ENCODE measurements at regions not wholly inside any gene's neighbourhood (a gene's known extent, or its start where the extent isn't known, plus 50 kb on each side); places are given as distances from the start of the nearest gene placed in this dataset.

- no peak for TF ChIP-seq CTCF (conservative IDR thresholded peaks at IDR 0.05; ENCODE audit: low read depth, low read length)
- DNase-seq (ENCODE audit: low read depth) = no peak
- H3K4me3 ChIP-seq (ENCODE audit: low read depth, low read length) = no peak overlapping the region
These were observed 98.7 kb upstream of the NPTX2 start for GRCh38 chr7:98518159-98518947.

GRCh38 chr7:98515201-98515600, 101.9 kb upstream of the NPTX2 start:
- TF ChIP-seq CTCF (conservative IDR thresholded peaks at IDR 0.05; ENCODE audit: low read depth, low read length) = no peak
- no peak for DNase-seq (ENCODE audit: low read depth)

GRCh38 chr7:98514211-98515031, 102.7 kb upstream of the NPTX2 start:
- TF ChIP-seq CTCF (conservative IDR thresholded peaks at IDR 0.05; ENCODE audit: low read depth, low read length) = no peak

More at GRCh38 chr7:98515201-98515600, 101.9 kb upstream of the NPTX2 start:
- no peak overlapping the region for H3K4me3 ChIP-seq (ENCODE audit: low read depth, low read length)

GRCh38 chr7:98511175-98511574, 105.9 kb upstream of the NPTX2 start:
- no peak overlapping the region for H3K4me3 ChIP-seq (ENCODE audit: low read depth, low read length)
- TF ChIP-seq CTCF (conservative IDR thresholded peaks at IDR 0.05; ENCODE audit: low read depth, low read length) = no peak
- no peak for DNase-seq (ENCODE audit: low read depth)

More at GRCh38 chr7:98514211-98515031, 102.7 kb upstream of the NPTX2 start:
- H3K4me3 ChIP-seq (ENCODE audit: low read depth, low read length) = no peak overlapping the region
- no peak for DNase-seq (ENCODE audit: low read depth)

GRCh38 chr7:98509836-98510235, 107.2 kb upstream of the NPTX2 start:
- no peak for DNase-seq (ENCODE audit: low read depth)
- TF ChIP-seq CTCF (conservative IDR thresholded peaks at IDR 0.05; ENCODE audit: low read depth, low read length) = no peak
- H3K4me3 ChIP-seq (ENCODE audit: low read depth, low read length) = no peak overlapping the region

- TF ChIP-seq CTCF (conservative IDR thresholded peaks at IDR 0.05; ENCODE audit: low read depth, low read length) = no peak
- no peak overlapping the region for H3K4me3 ChIP-seq (ENCODE audit: low read depth, low read length)
- no peak for DNase-seq (ENCODE audit: low read depth)
These were observed 105.6 kb upstream of the BAIAP2L1 start for GRCh38 chr7:98506471-98506870.

Data from epithelial cell of proximal tubule (primary cell).